Chondrocyte (in vitro differentiated cells): ENCODE measurements at regions not wholly inside any gene's neighbourhood (a gene's known extent, or its start where the extent isn't known, plus 50 kb on each side); places are given as distances from the start of the nearest gene placed in this dataset.

ENCODE experiments used
- DNase-seq: peaks from one replicate; pipeline ENCODE4 v3.0.0; 2021; ENCODE audit warnings: mixed read lengths, low spot score
- H3K27ac Mint-ChIP-seq: one replicate; pipeline ENCODE4 v1.8.0; 2021; ENCODE audit warnings: mild to moderate bottlenecking, moderate library complexity, mixed read lengths; ENCODE audit not compliant: unreplicated experiment
- H3K27me3 Mint-ChIP-seq: 2 replicates; pipeline ENCODE4 v1.8.0; 2021; ENCODE audit warnings: low read depth, mixed read lengths
- H3K36me3 Mint-ChIP-seq: 2 replicates; pipeline ENCODE4 v1.8.0; 2021; ENCODE audit warnings: low read depth, mixed read lengths
- H3K4me1 Mint-ChIP-seq: 2 replicates; pipeline ENCODE4 v1.8.0; 2021; ENCODE audit warnings: low read depth, mild to moderate bottlenecking, mixed read lengths
- H3K4me3 Mint-ChIP-seq: one replicate; pipeline ENCODE4 v1.8.0; 2021; ENCODE audit warnings: mild to moderate bottlenecking, moderate library complexity, mixed read lengths; ENCODE audit not compliant: unreplicated experiment
- H3K9me3 Mint-ChIP-seq: 2 replicates; pipeline ENCODE4 v1.8.0; 2021; ENCODE audit warnings: low read depth, mixed read lengths
- TF ChIP-seq, protein P1 (sequence below): fragments of 200-600 bp; sonication (generic); IDR thresholded peaks from 2 replicates; pipeline ENCODE4 v1.5.0; 2021; ENCODE audit warnings: antibody characterized with exemption, mild to moderate bottlenecking, moderate library complexity

GRCh38 chr2:136257893-136258292 is 139.9 kb upstream of the CXCR4 start:
- Mint-ChIP-seq H3K27me3 (peaks cover 13% of the 10 kb centered on the region), H3K9me3 (peaks cover 7% of the 10 kb centered on the region), H3K4me3 (no peak overlapping the region), H3K4me1 (no peaks in the 10 kb centered on the region), H3K27ac (no peak overlapping the region), H3K36me3 (no peaks in the 10 kb centered on the region)
- DNase-seq, result no peak
- TF ChIP-seq, protein P1, sequence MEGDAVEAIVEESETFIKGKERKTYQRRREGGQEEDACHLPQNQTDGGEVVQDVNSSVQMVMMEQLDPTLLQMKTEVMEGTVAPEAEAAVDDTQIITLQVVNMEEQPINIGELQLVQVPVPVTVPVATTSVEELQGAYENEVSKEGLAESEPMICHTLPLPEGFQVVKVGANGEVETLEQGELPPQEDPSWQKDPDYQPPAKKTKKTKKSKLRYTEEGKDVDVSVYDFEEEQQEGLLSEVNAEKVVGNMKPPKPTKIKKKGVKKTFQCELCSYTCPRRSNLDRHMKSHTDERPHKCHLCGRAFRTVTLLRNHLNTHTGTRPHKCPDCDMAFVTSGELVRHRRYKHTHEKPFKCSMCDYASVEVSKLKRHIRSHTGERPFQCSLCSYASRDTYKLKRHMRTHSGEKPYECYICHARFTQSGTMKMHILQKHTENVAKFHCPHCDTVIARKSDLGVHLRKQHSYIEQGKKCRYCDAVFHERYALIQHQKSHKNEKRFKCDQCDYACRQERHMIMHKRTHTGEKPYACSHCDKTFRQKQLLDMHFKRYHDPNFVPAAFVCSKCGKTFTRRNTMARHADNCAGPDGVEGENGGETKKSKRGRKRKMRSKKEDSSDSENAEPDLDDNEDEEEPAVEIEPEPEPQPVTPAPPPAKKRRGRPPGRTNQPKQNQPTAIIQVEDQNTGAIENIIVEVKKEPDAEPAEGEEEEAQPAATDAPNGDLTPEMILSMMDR, result no peak

GRCh38 chr2:136255648-136256461 is 137.9 kb upstream of the CXCR4 start:
- TF ChIP-seq, protein P1, result no peak
- Mint-ChIP-seq H3K36me3 (no peaks in the 10 kb centered on the region), H3K27ac (no peak overlapping the region), H3K4me1 (no peaks in the 10 kb centered on the region), H3K4me3 (no peak overlapping the region), H3K27me3 (peaks cover 16% of the 10 kb centered on the region), H3K9me3 (no peaks in the 10 kb centered on the region)
- DNase-seq, result no peak

DNA sequence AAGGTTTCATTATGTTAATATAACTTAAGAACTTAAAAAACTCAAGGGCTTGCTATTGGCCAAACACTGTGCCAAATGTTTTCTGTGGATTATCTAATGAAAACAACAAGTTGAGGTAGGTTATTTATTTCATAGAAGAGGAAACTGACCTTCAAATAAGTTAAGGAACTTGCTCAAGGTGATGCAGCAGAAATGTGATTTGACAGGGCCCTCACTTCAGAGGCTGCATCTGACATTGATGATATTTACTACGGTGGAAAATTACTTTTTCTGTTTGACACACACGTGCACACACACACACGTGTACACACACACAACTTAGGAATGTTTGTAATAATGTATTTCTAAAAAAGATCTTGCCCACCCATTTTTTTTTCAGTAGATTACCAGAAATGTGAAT is 137.2 kb upstream of the CXCR4 start:
- Mint-ChIP-seq H3K36me3 (no peaks in the 10 kb centered on the region), H3K27me3 (peaks cover 16% of the 10 kb centered on the region), H3K4me1 (no peaks in the 10 kb centered on the region), H3K27ac (no peak overlapping the region), H3K9me3 (no peaks in the 10 kb centered on the region), H3K4me3 (no peak overlapping the region)
- TF ChIP-seq, protein P1, result no peak
- no peak for DNase-seq

DNA sequence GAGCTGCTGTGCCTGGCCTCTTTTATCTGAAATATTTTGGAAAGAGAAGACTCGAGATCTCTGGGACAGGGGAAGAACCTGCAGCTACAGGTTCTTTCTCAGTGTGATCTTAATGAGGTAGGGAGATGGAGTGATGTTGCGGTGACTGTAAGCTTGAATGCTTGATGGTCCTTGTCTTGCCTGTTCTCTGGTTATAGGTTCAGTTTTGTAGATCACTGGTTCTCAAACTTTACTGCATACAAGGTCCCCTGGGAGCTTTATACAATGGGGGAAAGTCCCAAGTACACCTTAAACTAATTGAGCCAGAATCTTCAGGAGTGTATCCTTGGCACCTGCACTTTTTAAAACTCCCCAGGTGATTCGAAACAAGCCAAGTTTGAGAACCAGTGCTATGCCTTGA is 136.7 kb upstream of the CXCR4 start:
- H3K27ac Mint-ChIP-seq, result no peak overlapping the region
- H3K36me3 Mint-ChIP-seq, result no peaks in the 10 kb centered on the region
- H3K9me3 Mint-ChIP-seq, result no peaks in the 10 kb centered on the region
- peaks cover 16% of the 10 kb centered on the region for H3K27me3 Mint-ChIP-seq
- TF ChIP-seq, protein P1, result no peak
- no peak overlapping the region for H3K4me3 Mint-ChIP-seq
- DNase-seq, result no peak
- H3K4me1 Mint-ChIP-seq, result no peaks in the 10 kb centered on the region

GRCh38 chr2:136253288-136254004 is 135.5 kb upstream of the CXCR4 start:
- Mint-ChIP-seq H3K27ac (no peak overlapping the region), H3K36me3 (no peaks in the 10 kb centered on the region), H3K9me3 (no peaks in the 10 kb centered on the region), H3K4me3 (no peak overlapping the region), H3K4me1 (no peaks in the 10 kb centered on the region), H3K27me3 (peaks cover 11% of the 10 kb centered on the region)
- DNase-seq, result no peak
- TF ChIP-seq, protein P1, result no peak
